NCI-H524 (cell line): ENCODE measurements at regions not wholly inside any gene's neighbourhood (a gene's known extent, or its start where the extent isn't known, plus 50 kb on each side); places are given as distances from the start of the nearest gene placed in this dataset.

ENCODE experiments used
- DNase-seq, 2 experiments: peaks; one replicate each; lab custom pipeline; 2025; lab: John Stamatoyannopoulos, UW

- DNase-seq, result no peak
Measured at GRCh38 chr2:136244536-136244885, 126.6 kb upstream of the CXCR4 start.

GRCh38 chr2:136243638-136244535, 125.9 kb upstream of the CXCR4 start:
- no peak for DNase-seq

- DNase-seq, result no peak
Measured at GRCh38 chr2:136242687-136243277, 124.8 kb upstream of the CXCR4 start.

GRCh38 chr2:136242100-136242499, 124.2 kb upstream of the CXCR4 start:
- DNase-seq, result no peak

GRCh38 chr2:136239079-136239685, 121.2 kb upstream of the CXCR4 start:
- no peak for DNase-seq

GRCh38 chr2:136238286-136239078, 120.5 kb upstream of the CXCR4 start:
- DNase-seq, result peak in 1 of 2 experiments; percentile 64

GRCh38 chr2:136236019-136236418, 118.1 kb upstream of the CXCR4 start:
- DNase-seq, result no peak

- no peak for DNase-seq
Measured at GRCh38 chr2:136235546-136235945, 117.6 kb upstream of the CXCR4 start.

- no peak for DNase-seq
Measured at GRCh38 chr2:136234261-136234660, 116.3 kb upstream of the CXCR4 start.

- no peak for DNase-seq
Measured at GRCh38 chr2:136233298-136233697, 115.3 kb upstream of the CXCR4 start.

GRCh38 chr2:136232456-136233172, 114.7 kb upstream of the CXCR4 start:
- no peak for DNase-seq

- DNase-seq, result no peak
Measured at GRCh38 chr2:136230464-136230863, 112.5 kb upstream of the CXCR4 start.

GRCh38 chr2:136226903-136227302, 109.0 kb upstream of the CXCR4 start:
- DNase-seq, result peak in 1 of 2 experiments; percentile 58

- peak; percentile 50 to 91 for DNase-seq
Measured at GRCh38 chr2:136225950-136226835, 108.2 kb upstream of the CXCR4 start.

- no peak for DNase-seq
Measured at GRCh38 chr2:136223274-136223673, 105.3 kb upstream of the CXCR4 start.

- DNase-seq, result no peak
Measured at GRCh38 chr2:136222862-136223261, 104.9 kb upstream of the CXCR4 start.

- no peak for DNase-seq
Measured at GRCh38 chr2:136221026-136221425, 103.1 kb upstream of the CXCR4 start.

GRCh38 chr2:136219963-136220362, 102.0 kb upstream of the CXCR4 start:
- no peak for DNase-seq

- no peak for DNase-seq
Measured at GRCh38 chr2:136219341-136219740, 101.4 kb upstream of the CXCR4 start.

GRCh38 chr2:136217996-136218395, 100.0 kb upstream of the CXCR4 start:
- no peak for DNase-seq
